SK-N-SH treated with all-trans-retinoic acid at 6 μM for 48 hours (cell line): ENCODE measurements at regions not wholly inside any gene's neighbourhood (a gene's known extent, or its start where the extent isn't known, plus 50 kb on each side); places are given as distances from the start of the nearest gene placed in this dataset.

Experiments used
- ATAC-seq: fragments of 200-7000 bp; cut with Tn5 transposase; 3 replicates; pipeline ENCODE4 v1.9.1; 2020; ENCODE audit warnings: mild to moderate bottlenecking, moderate library complexity
- CREB5 ChIP-seq: fragments of 250-450 bp; sonication (Bioruptor Pico); IDR thresholded peaks from 2 replicates; pipeline ENCODE4 v1.5.1; 2020; ENCODE audit warnings: low read depth, mild to moderate bottlenecking, moderate library complexity
- CSDC2 ChIP-seq: fragments of 250-450 bp; sonication (Bioruptor Pico); IDR thresholded peaks from 2 replicates; pipeline ENCODE4 v1.5.0; 2020; ENCODE audit warnings: mild to moderate bottlenecking, moderate library complexity
- CSRNP3 ChIP-seq: fragments of 250-450 bp; sonication (Bioruptor Pico); IDR thresholded peaks from 2 replicates; pipeline ENCODE4 v1.5.1; 2021; ENCODE audit warnings: mild to moderate bottlenecking, moderate library complexity
- ESRRG ChIP-seq: fragments of 250-450 bp; sonication (Bioruptor Pico); IDR thresholded peaks from 2 replicates; pipeline ENCODE4 v1.6.1; 2021; ENCODE audit warnings: mild to moderate bottlenecking
- GLIS3 ChIP-seq: fragments of 250-450 bp; sonication (Bioruptor Pico); IDR thresholded peaks from 2 replicates; pipeline ENCODE4 v1.5.0; 2020; ENCODE audit warnings: mild to moderate bottlenecking, moderate library complexity
- ISL1 ChIP-seq: fragments of 250-450 bp; sonication (Bioruptor Pico); IDR thresholded peaks from 2 replicates; pipeline ENCODE4 v2.1.2; 2022; ENCODE audit warnings: mild to moderate bottlenecking, moderate library complexity
- PPARA ChIP-seq: fragments of 250-450 bp; sonication (Bioruptor Pico); IDR thresholded peaks from 2 replicates; pipeline ENCODE4 v1.5.0; 2020; ENCODE audit warnings: mild to moderate bottlenecking, borderline replicate concordance
- RARB ChIP-seq: fragments of 250-450 bp; sonication (Bioruptor Pico); IDR thresholded peaks from 2 replicates; pipeline ENCODE4 v1.8.0; 2021; ENCODE audit warnings: mild to moderate bottlenecking, moderate library complexity
- TOX ChIP-seq: fragments of 250-450 bp; sonication (Bioruptor Pico); IDR thresholded peaks from 2 replicates; pipeline ENCODE4 v1.8.0; 2021; ENCODE audit warnings: mild to moderate bottlenecking, moderate library complexity, borderline replicate concordance
- TSHZ2 ChIP-seq: fragments of 250-450 bp; sonication (Bioruptor Pico); IDR thresholded peaks from 2 replicates; pipeline ENCODE4 v1.5.0; 2020; ENCODE audit warnings: mild to moderate bottlenecking, moderate library complexity
- ZC3H10 ChIP-seq: fragments of 250-450 bp; sonication (Bioruptor Pico); IDR thresholded peaks from 2 replicates; pipeline ENCODE4 v1.5.1; 2021; ENCODE audit warnings: mild to moderate bottlenecking, moderate library complexity
- ZFP3 ChIP-seq: fragments of 250-450 bp; sonication (Bioruptor Pico); IDR thresholded peaks from 2 replicates; pipeline ENCODE4 v1.5.0; 2020; ENCODE audit warnings: mild to moderate bottlenecking, moderate library complexity
- ZFP30 ChIP-seq: fragments of 450-650 bp; formaldehyde crosslinking; IDR thresholded peaks from 2 replicates; pipeline ENCODE4 v1.5.0; 2022; ENCODE audit warnings: mild to moderate bottlenecking, moderate library complexity
- ZNF565 ChIP-seq: fragments of 450-650 bp; formaldehyde crosslinking; conservative IDR thresholded peaks from 2 replicates; pipeline ENCODE4 v1.5.0; 2020; ENCODE audit warnings: low read depth, mild to moderate bottlenecking, moderate library complexity
- ZNF70 ChIP-seq: fragments of 450-650 bp; formaldehyde crosslinking; IDR thresholded peaks from 2 replicates; pipeline ENCODE4 v1.5.0; 2020; ENCODE audit warnings: mild to moderate bottlenecking, moderate library complexity
- TF ChIP-seq, protein P1 (sequence below): fragments of 250-450 bp; sonication (Bioruptor Pico); IDR thresholded peaks from 2 replicates; pipeline ENCODE4 v1.8.0; 2020; ENCODE audit warnings: mild to moderate bottlenecking, moderate library complexity, borderline replicate concordance

DNA sequence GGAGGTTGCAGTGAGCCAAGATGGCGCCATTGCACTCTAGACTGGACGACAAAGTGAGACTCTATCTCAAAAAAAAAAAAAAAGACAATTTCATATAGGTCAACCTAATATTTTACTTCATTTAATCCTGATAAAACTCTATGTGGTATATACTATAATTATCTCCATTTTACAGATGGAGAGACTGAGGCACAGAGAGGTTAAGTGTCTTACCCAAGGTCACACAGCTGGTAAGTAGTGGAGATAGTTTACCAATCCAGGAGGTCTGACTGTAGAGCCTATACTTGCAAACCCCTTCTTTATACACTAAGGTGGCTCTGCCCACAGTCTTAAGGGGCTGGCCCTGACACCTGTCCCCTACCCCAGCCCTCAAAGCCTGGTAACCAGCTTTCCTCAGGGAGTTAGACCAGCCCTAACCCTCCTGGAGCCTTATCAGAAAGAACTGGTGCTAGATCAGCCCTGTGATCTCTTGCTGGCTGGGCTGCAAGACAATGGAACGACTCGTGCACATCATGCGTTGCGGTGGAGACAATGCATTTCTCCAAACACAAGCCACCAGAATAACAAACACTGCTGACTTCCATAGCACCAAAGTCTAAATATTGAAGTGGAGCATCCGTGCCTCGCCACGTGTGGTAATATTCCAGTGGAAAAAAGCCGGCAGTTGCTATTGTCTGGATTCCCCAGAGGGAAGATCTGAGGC, 60.0 kb upstream of the SMAD3 start (continued):
- TF ChIP-seq PPARA (CRISPR knock-in tag) (no peak), CSDC2 (CRISPR knock-in tag) (no peak), ZFP30 (no peak), TSHZ2 (CRISPR knock-in tag) (no peak), GLIS3 (CRISPR knock-in tag) (no peak), ZNF565 (CRISPR knock-in tag) (no peak)

GRCh38 chr15:67006083-67007065, 59.0 kb upstream of the SMAD3 start:
- TF ChIP-seq CREB5 (no peak), ZNF70 (CRISPR knock-in tag) (no peak), ZFP3 (no peak), CSRNP3 (CRISPR knock-in tag) (no peak), RARB (CRISPR knock-in tag) (no peak), ZFP30 (no peak), ZNF565 (CRISPR knock-in tag) (no peak), ESRRG (no peak), TSHZ2 (CRISPR knock-in tag) (no peak), ISL1 (no peak), CSDC2 (CRISPR knock-in tag) (no peak), TOX (CRISPR knock-in tag) (no peak), ZC3H10 (no peak)
- TF ChIP-seq, protein P1, sequence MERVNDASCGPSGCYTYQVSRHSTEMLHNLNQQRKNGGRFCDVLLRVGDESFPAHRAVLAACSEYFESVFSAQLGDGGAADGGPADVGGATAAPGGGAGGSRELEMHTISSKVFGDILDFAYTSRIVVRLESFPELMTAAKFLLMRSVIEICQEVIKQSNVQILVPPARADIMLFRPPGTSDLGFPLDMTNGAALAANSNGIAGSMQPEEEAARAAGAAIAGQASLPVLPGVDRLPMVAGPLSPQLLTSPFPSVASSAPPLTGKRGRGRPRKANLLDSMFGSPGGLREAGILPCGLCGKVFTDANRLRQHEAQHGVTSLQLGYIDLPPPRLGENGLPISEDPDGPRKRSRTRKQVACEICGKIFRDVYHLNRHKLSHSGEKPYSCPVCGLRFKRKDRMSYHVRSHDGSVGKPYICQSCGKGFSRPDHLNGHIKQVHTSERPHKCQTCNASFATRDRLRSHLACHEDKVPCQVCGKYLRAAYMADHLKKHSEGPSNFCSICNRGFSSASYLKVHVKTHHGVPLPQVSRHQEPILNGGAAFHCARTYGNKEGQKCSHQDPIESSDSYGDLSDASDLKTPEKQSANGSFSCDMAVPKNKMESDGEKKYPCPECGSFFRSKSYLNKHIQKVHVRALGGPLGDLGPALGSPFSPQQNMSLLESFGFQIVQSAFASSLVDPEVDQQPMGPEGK (CRISPR knock-in tag): no peak
- no peak for ATAC-seq
